NCI-H128 (cell line): ENCODE measurements at regions not wholly inside any gene's neighbourhood (a gene's known extent, or its start where the extent isn't known, plus 50 kb on each side); places are given as distances from the start of the nearest gene placed in this dataset.
"Not testable (repeated sequence)": the region's sequence is repeated elsewhere in the genome, so short reads cannot be mapped to it uniquely, and the experiment has no call there.

Experiments used
- DNase-seq: peaks from one replicate; lab custom pipeline; 2025; ENCODE audit not compliant: unreplicated experiment; lab: John Stamatoyannopoulos, UW

- peak; percentile 30 for DNase-seq
Observed at GRCh38 chr13:90867336-90867683, 480.2 kb upstream of the MIR17HG start.

GRCh38 chr13:90868321-90868920 is 479.1 kb upstream of the MIR17HG start:
- no peak for DNase-seq

- no peak for DNase-seq
Observed at GRCh38 chr13:90869580-90869979, 477.9 kb upstream of the MIR17HG start.

GRCh38 chr13:90872491-90873025 is 474.9 kb upstream of the MIR17HG start:
- no peak for DNase-seq

GRCh38 chr13:90880790-90881189 is 466.7 kb upstream of the MIR17HG start:
- no peak for DNase-seq

- DNase-seq = no peak
Observed at GRCh38 chr13:90882551-90882950, 464.9 kb upstream of the MIR17HG start.

GRCh38 chr13:90883592-90883991 is 463.9 kb upstream of the MIR17HG start:
- no peak for DNase-seq

GRCh38 chr13:90884066-90884465 is 463.4 kb upstream of the MIR17HG start:
- DNase-seq = no peak

GRCh38 chr13:90889906-90890834 is 457.3 kb upstream of the MIR17HG start:
- no peak for DNase-seq

DNA sequence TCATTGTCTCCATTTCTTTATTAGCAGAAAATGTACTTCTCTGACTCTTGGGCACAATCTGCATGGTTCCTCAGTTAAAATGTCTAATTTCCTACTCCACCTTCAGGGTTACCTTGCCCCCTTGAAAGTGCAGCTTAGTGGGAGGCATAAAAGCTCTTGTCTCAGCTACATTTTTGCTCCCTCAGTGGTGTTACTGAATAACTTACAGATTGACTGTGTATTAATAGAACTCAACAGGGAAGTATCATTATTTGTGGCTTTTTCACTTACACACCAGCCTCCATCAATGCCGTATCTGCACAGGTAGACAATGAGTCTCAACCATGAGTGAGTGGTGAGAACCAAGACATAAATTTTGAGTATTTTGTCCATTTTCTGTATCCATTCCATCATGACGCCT is 456.2 kb upstream of the MIR17HG start:
- DNase-seq = no peak

DNA sequence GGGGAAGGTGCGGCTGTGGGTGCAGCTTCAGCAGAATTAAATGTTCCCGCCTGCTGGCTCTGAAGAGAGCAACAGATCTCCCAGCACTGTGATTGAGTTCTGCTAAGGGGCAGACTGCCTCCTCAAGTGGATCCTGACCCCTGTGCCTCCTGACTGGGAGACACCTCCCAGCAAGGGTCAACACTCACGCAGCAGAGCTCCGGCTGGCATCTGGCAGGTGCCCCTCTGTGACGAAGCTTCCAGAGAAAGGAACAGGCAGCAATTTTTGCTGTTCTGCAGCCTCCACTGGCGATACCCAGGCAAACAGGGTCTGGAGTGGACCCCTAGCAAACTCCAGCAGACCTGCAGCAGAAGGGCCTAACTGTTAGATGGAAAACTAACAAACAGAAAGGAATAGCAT is 454.3 kb upstream of the MIR17HG start:
- not testable (repeated sequence) for DNase-seq

GRCh38 chr13:90896002-90896401 is 451.5 kb upstream of the MIR17HG start:
- no peak for DNase-seq

GRCh38 chr13:90898811-90899210 is 448.7 kb upstream of the MIR17HG start:
- DNase-seq = no peak

- DNase-seq = no peak
Observed at GRCh38 chr13:90899416-90899815, 448.1 kb upstream of the MIR17HG start.

DNA sequence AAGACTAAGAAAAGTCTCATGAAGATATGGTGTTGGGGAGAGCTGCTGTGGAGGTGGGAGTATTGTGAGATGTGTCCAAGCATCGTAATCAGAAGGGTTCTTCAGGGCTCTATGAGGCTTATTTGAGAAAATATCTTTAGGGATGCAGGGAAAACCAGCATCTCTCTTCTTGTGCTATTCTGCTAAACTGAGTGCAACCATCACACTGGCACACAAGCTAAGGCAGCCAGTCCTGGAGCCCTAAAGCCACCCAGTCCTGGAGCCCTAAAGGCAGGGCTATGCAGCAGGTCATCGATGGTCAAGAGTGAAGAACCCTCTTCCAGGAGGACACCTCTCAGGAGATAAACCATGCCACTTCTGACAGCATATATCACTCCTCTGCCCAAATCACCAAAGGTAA is 445.2 kb upstream of the MIR17HG start:
- no peak for DNase-seq

DNA sequence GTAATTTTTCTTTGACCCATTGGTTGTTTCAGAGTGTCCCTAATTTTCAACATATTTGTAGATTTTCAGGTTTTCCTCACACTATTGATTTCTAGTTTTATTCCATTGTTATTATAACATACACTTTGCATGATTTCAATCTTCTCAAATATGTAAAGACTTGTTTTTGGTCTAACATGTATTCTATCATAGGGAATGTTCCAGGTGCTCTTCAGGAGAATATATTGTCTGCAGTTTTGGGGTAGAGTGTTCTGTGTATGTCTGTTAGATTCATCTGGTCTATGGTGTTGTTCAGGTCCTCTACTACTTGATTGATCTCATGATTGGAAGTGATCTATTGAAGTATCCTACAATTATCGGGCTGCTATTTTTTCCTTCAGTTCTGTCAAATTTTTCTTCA is 440.9 kb upstream of the MIR17HG start:
- DNase-seq = no peak

DNA sequence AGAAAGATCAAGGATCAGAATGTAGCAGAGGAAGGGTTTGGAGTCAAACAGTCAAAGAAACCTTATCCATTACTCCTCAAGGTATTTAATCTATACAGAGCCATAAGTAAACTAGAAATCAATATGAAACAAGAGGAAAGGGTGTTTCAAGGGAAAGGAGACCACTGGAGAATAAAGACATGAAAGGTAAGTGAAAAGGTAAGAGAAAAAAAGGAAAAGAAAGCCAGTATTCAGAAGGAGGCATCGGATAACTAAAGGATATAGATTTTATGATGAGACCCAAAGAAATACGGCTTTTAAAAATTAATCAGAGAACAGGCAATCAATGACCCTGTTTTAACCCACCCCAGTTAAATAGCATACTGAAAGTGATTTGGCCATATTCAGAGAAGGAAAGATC is 438.7 kb upstream of the MIR17HG start:
- DNase-seq = no peak

DNA sequence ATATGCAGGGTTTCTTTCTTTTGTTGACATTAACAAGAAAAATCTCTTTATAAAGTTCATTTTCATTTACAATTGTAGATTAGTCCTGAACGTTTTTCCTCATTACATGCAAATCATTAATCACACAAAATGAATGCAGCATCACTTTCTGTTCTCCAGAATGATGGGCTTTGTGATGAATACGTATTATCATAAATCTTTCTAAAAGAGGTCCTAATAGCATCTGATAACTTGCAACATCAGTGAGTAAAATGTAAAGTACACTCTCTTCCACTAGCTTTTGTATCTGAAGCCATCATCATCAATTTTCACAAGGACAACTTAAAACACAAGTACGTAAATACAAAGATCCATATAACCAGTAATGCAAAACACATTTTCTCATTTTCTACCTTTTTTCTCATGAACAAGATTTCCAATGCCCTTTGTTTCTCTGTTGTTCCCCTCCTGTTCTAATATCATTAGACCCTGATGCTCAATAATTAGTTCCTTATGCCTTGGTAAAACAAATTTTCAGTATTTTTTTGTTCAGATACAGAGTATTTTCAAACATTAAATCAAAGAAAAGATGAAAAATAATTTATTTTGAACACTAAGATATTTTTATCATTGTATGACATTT is 437.4 kb upstream of the MIR17HG start:
- DNase-seq = no peak

- DNase-seq = no peak
Observed at GRCh38 chr13:90912247-90912646, 435.2 kb upstream of the MIR17HG start.

DNA sequence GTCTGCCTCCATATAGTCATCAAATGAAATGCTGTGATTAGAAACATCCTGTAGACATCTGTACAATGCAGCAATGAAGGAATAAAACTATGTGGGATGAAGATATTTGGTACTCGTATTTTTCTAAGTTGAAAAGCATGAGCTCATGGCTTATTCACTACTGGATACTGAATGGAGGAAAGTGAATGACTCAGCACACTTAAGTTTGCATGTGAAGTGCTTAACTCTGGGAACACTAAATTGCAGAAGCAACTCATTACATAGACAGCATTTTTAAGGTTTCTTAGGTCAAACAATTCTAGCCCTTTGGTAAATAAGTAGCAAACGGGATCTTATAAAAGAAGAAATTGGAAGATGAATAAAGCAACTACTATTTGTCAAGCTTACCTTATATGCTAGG is 429.0 kb upstream of the MIR17HG start:
- DNase-seq = no peak

- DNase-seq = no peak
Observed at GRCh38 chr13:90919153-90919552, 428.3 kb upstream of the MIR17HG start.

GRCh38 chr13:90926459-90926858 is 421.0 kb upstream of the MIR17HG start:
- DNase-seq = no peak
